ENCODE measurements at regions not wholly inside any gene's neighbourhood (a gene's known extent, or its start where the extent isn't known, plus 50 kb on each side); places are given as distances from the start of the nearest gene placed in this dataset.

GRCh38 chr6:149218471-149218870, 99.0 kb upstream of the TAB2 start:
- DNase-seq, result no peak

DNA sequence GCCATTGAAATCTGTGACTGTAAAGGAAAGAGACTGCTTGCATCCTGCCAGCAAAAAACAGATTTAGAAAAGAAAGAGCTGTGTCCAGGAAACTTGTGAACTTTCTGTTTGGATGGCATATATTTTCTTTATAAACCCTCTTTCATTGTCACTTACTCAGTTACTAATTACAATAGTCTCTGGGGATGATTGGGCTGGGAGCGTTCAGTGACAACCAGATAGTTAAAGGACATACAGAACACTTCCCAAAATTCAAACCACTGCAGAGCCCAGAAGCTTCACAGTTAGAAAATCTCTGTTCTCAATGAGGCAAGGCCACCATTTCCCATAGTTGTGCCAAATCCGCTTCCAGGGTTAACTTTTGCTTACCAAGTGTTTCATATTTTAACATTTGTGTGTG, 98.6 kb upstream of the TAB2 start:
- DNase-seq, result no peak

- DNase-seq, result no peak
Observed at GRCh38 chr6:149220882-149221773, 96.4 kb upstream of the TAB2 start.

DNA sequence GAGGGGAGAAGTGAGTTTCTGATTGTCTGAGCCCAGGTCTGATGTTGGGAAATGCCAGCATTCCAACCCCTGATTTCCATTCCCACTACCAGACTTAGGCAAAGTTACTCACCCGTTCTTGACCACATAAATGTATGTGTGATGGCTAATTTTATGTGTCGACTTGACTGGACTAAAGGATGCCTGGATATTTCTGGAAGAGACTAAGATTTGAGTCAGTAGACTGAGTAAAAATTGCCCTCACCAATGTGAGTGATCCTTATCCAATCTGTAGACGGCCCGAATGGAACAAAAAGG, 95.8 kb upstream of the TAB2 start:
- DNase-seq, result no peak

GRCh38 chr6:149223120-149223903, 94.2 kb upstream of the TAB2 start:
- DNase-seq, result no peak

- DNase-seq, result no peak
Observed at GRCh38 chr6:149223904-149224351, 93.6 kb upstream of the TAB2 start.

- DNase-seq, result no peak
Observed at GRCh38 chr6:149224399-149224798, 93.1 kb upstream of the TAB2 start.

- DNase-seq, result no peak
Observed at GRCh38 chr6:149225370-149225769, 92.1 kb upstream of the TAB2 start.

GRCh38 chr6:149225946-149226345, 91.6 kb upstream of the TAB2 start:
- no peak for DNase-seq

DNA sequence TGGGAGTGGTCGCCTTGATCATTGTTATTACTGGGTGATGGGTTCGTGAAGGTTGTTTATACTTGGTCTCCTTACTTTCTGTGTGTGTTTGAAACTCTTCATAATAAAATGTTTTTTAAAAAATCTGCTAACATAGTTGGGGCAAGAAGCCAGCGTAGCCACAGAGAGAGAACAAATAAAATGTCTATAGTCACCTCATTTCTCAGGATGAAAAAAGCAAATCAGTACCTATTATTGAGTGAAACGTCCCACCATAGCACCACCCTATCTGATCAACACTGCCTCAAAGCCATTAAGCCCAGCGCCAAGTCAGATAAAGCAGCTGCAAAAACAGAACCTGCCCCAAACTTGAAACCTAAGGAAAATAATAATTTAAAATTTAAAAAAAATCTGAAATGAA, 89.7 kb upstream of the TAB2 start:
- DNase-seq, result no peak

DNA sequence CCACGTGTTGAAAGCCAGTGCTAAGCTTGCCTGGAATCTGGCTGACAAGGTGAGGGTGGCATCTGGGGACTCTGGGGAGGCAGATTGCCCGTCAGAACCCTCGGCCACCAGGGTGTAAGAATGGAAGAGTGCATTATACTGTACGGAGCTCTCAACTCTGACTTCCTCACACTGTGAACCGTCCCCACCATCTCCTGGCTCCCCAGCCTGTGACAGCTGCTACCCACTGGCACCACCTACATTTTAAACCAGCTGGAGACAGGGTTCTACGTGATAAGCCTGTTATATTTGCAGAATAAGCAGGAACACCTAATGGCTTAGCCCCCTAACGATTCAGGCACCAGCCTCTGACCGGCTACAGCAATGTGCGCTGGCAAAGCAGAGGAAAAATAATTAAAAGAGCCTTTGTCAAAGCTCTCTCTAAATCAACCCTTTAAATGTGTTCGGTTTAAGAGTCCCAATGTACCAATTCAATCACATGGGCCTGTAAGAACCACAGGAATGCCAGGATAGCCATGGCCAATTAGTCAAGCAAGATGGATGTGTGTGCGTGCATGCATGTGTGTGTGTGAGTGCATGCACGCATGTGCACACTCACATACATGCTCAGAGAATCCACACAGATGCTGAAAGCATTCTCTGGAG, 89.1 kb upstream of the TAB2 start:
- DNase-seq, result no peak

- DNase-seq, result no peak
Observed at GRCh38 chr6:149229096-149229495, 88.4 kb upstream of the TAB2 start.

GRCh38 chr6:149230712-149231460, 86.6 kb upstream of the TAB2 start:
- no peak for DNase-seq

DNA sequence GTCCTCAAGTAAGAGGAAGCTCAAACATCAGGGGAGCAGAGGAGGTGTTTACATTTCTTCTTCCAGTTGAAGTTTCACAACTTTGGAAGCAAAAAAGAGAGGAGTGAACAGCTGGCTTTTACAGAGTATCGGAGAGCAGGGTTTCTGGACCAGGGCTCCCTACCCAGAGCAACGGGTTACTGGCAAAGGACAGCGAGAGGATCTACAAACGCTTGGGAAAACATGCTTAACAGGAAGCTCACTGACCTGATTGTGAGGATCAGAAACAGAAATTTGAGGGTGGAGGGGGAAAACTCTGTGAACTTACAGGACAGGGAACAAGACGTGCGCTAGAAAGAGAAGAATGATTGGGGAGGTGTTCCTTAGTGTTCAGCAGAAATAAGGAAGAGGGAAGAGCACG, 85.7 kb upstream of the TAB2 start:
- no peak for DNase-seq

DNA sequence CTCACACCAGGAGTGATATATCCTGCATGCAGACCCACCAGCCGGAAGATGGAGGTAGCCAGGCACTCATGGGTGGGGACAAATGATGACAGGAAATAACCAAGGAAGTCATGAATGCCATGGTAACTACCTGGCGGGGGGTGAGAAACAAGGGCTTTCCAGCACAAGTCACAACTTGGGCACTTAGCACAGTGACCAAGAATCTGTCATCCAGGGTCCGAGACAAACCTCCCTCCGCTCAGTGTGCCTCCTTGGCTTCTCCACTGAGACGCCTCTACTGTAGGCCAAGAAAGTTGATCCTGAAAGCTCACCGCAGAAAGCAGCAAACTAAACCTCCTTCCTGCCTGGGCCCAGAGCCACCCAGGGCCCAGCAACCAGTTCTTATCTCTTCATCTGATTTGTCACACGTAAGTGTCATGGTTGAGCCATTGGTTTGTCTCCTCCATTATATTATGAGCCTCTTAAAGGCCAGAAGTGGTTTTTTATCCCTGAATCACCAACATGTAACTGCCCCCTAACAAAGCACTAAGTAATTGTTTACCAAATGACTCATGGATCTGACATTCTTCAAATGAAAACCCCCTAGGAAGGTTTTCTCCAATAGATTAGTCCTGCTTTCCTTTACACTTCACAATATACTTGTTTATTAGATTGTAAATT, 84.3 kb upstream of the TAB2 start:
- no peak for DNase-seq

DNA sequence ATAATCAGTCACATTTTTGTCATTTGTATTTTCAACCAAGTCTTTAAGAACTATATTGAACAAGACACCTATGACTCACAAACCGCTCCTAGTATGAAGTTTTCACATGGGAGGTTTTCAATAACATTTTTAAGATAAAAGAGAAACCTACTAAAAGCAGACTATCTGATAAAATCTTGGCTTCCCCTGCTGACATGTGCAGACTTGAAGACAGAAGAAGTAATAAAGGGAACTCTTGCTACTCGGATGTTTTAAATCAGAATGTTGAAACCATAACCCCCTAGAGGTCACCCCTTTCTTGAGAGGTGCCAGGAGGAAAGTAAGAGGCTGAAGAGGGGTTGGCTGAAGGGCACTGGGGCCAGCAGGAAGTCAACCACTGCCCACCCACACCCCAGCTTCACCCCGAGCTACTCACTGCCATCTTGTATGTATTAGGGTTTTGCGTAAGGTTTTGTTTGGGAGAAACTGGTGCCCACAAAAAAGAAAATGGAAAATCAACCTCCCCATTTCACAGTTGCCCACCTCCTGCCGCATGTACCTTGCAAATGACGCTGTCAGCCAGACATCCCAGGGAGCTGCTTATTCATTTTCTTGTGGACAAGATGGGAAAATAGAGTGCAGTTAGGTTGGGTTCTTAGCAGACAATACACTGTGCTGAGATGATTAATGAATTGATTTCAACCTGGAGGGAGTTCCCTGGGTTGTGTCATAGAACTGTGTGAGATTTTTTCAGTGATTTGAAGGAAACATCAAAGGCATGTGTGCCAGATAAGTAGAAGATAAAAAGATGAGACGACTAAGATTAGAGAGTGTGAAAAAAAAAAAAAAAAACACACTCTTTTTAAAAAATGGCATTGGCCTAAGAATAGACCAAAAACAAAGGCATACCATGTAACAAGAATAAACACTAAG, 83.2 kb upstream of the TAB2 start:
- DNase-seq, result no peak

GRCh38 chr6:149235130-149235561, 82.4 kb upstream of the TAB2 start:
- no peak for DNase-seq

DNA sequence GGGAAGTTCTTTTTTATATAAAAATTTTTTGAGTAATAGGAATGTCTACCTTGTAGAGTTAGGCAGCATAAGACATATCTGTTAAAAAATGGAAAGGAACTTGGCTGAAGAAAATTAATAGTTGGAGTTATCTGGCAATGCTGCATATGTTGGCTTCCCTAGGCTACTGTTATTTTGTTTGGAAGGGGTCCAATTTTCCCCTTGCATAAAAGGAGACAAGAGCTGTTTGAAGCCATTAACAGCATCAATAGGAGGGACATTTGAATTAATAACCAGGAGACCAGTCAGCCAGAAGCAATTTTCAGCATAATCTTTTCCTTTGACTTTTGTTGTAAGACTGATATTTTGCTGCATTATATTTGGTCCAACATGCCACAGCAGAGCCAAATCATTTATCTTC, 80.9 kb upstream of the TAB2 start:
- DNase-seq, result no peak

GRCh38 chr6:149237464-149237863, 80.0 kb upstream of the TAB2 start:
- DNase-seq, result no peak

- DNase-seq, result no peak
Observed at GRCh38 chr6:149239573-149240209, 77.8 kb upstream of the TAB2 start.

DNA sequence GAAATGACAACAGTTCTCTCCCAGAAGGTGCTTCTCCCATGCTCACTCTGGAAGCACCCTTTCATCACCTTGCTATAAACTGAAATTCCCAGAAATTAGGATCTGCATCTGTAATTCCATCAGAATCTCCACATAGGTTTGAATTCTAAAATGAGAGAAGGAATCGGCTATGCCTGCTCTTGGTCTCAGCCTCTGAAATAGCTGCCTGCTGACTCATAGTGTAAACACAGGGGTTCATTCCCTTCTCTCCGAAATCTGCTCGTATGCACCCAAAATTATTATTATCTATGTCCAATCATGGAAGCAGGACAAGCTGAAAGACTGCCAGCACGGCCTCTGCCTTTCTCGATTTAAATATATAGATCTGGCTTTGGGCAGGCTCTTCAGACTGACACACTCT, 74.6 kb upstream of the TAB2 start:
- DNase-seq, result no peak

Data from effector CD8-positive, alpha-beta T cell (primary cell).